ENCODE measurements at regions not wholly inside any gene's neighbourhood (a gene's known extent, or its start where the extent isn't known, plus 50 kb on each side); places are given as distances from the start of the nearest gene placed in this dataset.
"Not testable (repeated sequence)": the region's sequence is repeated elsewhere in the genome, so short reads cannot be mapped to it uniquely, and the experiment has no call there.

DNA sequence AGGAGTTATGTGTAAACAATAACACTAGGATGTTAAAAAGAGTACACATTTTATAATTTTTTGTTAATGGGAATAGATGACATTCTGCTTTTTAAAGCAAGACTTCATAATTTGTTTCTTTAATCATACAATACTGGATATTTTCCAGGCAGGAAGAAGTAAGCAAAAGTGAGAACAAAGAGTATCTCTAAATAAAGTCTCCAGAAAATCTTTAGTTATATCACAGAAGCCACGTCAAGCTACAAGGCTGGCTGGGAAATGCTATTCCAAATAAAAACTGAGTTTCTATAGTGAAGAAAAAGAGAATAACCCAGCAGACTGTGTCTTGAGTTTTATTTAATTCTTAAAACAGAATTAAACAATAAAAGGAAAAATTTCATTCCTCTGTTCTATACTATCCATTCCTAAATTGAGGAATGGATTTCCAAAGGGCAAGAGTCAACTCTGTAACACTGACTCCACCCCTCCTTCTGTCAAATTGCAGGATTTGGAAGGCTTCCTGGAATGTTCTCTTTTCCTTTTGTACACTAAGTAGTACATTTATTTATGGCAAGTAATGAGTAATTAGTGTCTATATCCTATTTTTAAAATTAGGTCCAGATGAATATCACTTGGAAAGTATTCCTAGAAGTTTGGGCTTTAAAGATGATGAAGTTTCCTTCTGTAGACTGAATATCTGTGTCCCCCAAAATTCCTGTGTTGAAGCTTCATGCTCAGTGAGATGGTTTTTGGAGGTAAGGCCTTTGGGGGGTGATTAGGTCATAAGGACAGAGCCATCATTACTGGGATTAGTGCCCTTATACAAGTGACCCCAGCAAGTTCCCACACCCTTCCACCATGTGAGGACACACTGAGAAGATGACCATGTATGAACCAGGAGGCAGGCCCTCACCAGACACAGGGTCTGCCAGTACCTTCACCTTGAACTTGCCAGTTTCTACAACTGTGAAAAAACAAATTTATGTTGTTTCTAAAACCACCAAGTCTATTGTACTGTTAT, 290.9 kb downstream of the CRPPA start:
- DNase-seq, result no peak

- no peak for DNase-seq
Measured at GRCh38 chr7:16129431-16130110, 291.8 kb downstream of the CRPPA start.

- DNase-seq, result no peak
Measured at GRCh38 chr7:16123117-16123770, 298.1 kb downstream of the CRPPA start.

DNA sequence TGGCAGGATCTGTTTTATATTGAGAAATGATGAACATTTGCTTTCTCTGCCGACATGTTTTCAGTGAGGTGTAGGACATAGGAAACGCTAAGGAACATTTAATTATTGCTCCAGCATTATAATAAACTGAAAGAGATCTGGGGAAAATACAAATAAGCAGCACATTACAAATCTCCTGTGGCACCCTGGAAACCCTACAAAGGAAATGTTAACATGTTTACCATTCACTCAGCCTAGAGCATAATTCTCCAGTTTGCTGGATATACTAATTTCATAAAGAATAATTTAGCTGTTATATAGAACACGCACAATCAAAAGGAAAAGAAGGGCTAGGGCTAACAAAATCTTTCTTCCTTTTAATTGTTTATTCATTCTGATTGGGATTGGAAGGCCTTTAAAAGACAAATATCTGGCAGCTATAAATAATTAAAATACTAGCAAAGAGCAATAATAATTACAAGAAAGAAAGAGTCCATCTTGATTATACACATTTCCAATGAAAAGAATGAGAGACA, 299.4 kb downstream of the CRPPA start:
- no peak for DNase-seq

GRCh38 chr7:16115374-16115773, 306.0 kb downstream of the CRPPA start:
- no peak for DNase-seq

DNA sequence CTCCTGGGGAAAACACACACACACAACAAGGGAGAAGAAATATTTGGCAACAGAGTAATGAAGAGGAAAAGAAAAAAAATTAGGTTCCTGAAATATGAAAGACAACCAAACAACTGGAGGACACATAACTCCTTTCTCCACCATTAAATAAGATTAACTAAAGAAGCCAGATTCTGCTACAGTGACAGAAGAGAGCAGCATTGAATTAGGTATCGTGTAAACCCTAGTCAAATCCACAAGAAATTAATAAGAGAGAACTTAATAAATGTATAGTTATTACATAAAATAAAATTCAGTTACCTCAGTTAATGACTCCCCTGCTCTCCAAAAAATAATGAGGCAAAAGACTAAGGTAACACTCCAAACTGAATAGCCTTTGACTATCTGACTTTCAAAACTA, 306.7 kb downstream of the CRPPA start:
- DNase-seq, result no peak

DNA sequence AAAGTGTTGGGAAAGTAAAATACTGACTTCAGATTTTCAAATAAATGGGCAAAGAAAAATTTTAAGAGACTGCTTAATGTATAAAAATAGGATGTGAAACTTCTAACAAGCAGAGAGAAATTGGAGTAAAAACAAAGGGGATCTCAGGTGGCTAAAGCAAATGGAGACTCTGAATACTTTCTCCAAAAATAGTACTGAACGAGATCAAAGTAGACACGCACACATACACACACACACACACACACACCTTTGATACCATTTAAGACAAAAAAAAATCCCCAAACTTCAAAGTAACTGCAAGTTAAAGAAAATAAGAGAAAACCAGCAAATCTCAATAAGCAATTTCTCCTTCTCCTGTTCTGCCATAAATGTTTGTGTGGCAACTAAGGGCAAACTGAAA, 307.3 kb downstream of the CRPPA start:
- no peak for DNase-seq

DNA sequence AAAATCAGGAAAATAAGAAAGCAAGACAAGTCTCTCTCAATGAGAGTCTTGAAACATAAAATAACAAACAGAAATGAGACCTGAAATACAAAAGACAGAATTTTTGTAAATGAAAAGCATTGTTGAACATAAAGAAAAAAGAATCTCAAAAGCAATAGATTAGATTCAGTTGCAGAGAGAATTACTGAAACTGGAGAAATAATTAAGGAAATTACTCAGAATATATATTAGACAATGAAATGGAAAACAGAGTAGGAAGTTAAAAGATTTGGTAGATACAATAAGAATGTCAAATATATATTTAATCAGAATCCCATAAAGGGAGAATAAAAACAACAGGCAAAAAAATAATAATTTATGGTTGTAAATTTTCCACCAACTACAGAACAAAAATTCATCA, 308.3 kb downstream of the CRPPA start:
- DNase-seq, result no peak

GRCh38 chr7:16106869-16107268, 314.5 kb downstream of the CRPPA start:
- DNase-seq, result no peak

DNA sequence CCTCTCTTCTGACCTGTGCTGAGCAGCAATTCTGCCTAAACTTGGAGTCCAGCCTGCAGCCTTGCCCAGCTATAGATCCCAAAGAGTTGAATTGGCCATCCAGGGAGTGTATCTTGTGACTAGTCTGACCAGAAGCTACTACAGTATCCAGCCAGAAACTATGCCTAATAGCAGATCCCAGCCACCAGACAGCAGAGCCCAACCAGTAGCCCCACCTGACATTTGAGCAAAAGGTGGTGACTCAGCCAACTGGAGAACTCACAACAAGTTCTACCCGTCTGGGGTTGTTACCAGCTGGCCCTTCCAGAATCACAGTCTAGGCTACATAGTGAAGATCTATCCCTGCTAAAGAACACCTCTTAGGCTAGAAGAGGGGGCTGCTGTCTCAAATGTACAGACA, 315.0 kb downstream of the CRPPA start:
- DNase-seq, result no peak

- DNase-seq, result no peak
Measured at GRCh38 chr7:16099302-16099849, 322.0 kb downstream of the CRPPA start.

DNA sequence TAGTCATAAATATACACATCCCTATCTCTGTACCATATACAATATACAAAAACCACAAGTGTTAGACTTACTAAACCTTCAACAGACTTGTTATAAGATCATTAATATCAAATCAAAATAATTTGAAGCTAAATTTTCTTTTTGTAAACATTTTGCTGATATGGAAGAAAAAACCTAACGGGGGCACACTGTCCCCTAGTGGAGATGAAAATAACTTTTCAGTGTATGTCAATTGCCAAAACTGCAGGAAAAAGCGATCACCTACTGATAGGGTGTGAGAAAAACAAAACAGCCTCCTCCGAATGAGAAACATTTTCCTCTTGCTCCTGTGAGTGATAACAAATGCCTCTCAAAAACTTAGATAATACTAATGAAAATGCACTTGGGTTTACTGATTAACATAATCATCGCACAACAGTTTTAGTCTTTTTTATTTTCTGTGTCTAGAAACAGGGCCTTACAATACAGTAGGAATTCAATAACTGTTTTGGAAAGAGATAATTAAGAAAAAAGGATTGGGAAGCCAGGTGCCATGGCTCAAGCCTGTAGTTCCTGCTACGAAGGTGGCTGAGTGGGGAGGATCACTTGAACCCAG, 322.7 kb downstream of the CRPPA start:
- DNase-seq, result no peak

DNA sequence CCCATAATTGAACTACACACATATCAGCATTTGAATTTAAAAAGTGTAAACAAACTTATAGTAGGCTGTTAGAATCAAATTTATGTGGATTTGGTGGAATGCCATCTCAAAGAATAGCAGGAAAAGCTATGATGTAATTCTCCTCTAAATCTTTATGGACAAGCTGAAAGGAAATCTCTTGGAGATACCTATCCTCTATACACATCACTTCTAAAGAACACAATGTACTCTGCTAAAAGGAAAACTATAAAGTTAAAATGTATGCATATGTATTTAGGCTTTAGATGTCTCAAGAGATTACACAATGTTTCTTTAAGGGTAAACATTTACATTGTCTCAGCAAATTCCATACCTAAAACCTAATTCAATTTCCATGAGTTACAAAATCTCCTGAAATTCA, 323.3 kb downstream of the CRPPA start:
- DNase-seq, result no peak

DNA sequence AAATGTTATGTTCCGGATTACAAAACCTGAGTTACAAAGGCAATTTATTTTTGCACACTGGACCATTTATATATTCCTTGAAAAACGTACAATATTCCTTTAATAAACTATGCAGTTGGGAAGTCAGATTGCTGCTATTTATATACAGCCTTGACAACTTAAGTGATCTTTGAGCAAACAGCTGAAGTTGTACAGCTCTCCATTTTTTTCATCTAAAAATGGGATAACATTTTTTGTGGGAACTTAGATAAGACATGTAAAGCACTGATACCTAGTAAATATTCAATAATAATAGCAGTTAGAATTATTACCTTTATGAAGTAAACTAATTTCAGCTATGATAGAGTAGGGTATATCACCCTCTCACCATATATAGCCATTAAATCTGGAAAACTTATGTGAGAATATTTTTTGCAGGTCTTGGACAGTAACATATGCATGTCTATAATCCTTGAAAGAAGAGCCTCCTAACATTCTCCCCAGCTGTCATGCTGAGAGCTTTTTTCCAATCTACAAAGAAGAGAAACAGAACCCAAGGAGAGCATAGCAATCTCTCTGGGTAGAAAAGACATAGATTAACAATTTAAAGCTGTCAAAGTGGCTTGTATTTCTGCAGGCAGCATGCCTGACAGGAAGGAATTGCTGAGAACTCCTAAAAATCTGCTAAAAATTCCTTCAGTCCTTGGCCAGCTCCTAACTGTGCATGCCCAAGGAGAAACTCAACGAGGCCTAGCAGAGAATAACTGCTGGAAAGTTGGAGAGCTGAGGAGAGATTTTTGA, 326.0 kb downstream of the CRPPA start:
- no peak for DNase-seq

GRCh38 chr7:16094651-16095050, 326.7 kb downstream of the CRPPA start:
- no peak for DNase-seq

GRCh38 chr7:16092711-16093110, 328.6 kb downstream of the CRPPA start:
- no peak for DNase-seq

DNA sequence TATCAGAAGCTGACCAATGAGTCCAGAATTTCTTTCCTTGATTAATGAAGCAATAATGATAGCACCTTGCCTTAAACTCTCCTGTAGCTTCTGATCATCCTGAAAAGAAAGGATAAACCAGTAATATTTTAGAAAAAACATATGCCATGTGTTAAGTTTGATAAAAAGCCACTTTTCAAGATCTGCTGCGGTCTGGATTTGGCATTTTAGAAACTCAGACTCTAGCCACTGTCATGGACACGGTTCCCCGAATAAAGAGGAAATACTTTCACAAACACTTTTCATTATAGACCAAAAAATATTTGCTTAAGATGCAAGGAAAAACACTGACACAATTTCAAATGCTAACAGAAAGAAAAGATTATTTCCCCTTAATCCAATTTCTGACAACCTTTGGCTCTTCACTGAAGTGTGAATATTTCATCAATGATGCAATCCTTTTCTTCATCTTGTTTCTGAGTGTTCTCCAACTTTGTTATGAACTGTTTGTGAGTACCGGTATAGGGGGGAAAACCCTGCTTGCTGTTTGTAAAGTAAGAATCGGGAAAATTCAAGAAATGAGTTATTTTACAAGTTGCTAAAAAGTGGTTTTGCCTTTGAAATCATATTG, 329.5 kb downstream of the CRPPA start:
- DNase-seq, result no peak

GRCh38 chr7:16089801-16090200, 331.5 kb downstream of the CRPPA start:
- DNase-seq, result no peak

DNA sequence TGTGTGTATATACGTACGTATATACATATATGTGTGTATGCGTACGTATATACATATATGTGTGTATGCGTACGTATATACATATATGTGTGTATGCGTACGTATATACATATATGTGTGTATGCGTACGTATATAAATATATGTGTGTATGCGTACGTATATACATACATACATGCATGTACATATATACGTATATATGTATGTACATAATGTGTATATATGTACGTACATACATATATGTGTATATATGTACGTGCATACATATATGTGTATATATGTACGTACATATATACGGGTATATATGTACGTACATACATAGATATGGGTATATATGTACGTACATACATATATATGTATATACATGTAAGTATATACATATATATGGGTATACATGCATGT, 332.1 kb downstream of the CRPPA start:
- no peak for DNase-seq

- no peak for DNase-seq
Measured at GRCh38 chr7:16086743-16087142, 334.6 kb downstream of the CRPPA start.

DNA sequence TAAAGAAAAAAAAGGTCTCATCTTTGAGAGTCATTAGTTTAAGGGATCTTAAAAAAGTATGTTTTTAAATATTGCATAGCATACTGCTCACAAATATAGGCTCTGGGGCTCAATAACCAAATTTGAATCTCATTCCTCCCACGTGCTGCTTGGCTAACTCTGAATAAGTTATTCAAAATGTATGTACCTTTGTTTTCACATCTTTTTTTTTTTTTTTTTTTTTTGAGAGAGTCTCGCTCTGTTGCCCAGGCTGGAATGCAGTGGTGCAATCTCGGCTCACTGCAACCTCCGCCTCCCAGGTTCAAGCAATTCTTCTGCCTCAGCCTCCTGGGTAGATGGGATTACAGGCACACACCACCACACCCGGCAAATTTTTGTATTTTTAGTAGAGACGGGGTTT, 335.6 kb downstream of the CRPPA start:
- not testable (repeated sequence) for DNase-seq
